ENCODE measurements at regions not wholly inside any gene's neighbourhood (a gene's known extent, or its start where the extent isn't known, plus 50 kb on each side); places are given as distances from the start of the nearest gene placed in this dataset.

- no peak for TF ChIP-seq POLR2A (IDR thresholded peaks at IDR 0.05; ENCODE audit: low read length)
- no peak for TF ChIP-seq MAFK (IDR thresholded peaks at IDR 0.05; ENCODE audit: partially characterized antibody)
Measured at GRCh38 chr20:54345821-54346220, 129.6 kb upstream of the DOK5 start.
